ENCODE measurements at regions not wholly inside any gene's neighbourhood (a gene's known extent, or its start where the extent isn't known, plus 50 kb on each side); places are given as distances from the start of the nearest gene placed in this dataset.

GRCh38 chr14:65878586-65878985 is 466.1 kb downstream of the FUT8 start:
- ATAC-seq: no peak
- TF ChIP-seq OSR1 (CRISPR knock-in tag; IDR thresholded peaks at IDR 0.05): no peak
- TF ChIP-seq ISL1 (CRISPR knock-in tag; IDR thresholded peaks at IDR 0.05): no peak
- no peak for TF ChIP-seq GLIS3 (CRISPR knock-in tag; IDR thresholded peaks at IDR 0.05)
- no peak for TF ChIP-seq CSRNP3 (CRISPR knock-in tag; IDR thresholded peaks at IDR 0.05)
- no peak for TF ChIP-seq TSHZ2 (CRISPR knock-in tag; IDR thresholded peaks at IDR 0.05)
- TF ChIP-seq CSDC2 (CRISPR knock-in tag; IDR thresholded peaks at IDR 0.05): no peak
- TF ChIP-seq TCF4 (CRISPR knock-in tag; IDR thresholded peaks at IDR 0.05; ENCODE audit: borderline replicate concordance): no peak

GRCh38 chr14:65879248-65880009 is 466.9 kb downstream of the FUT8 start:
- no peak for TF ChIP-seq PPARA (CRISPR knock-in tag; IDR thresholded peaks at IDR 0.05; ENCODE audit: borderline replicate concordance)
- TF ChIP-seq ZNF70 (CRISPR knock-in tag; IDR thresholded peaks at IDR 0.05): no peak
- no peak for TF ChIP-seq PATZ1 (CRISPR knock-in tag; IDR thresholded peaks at IDR 0.05; ENCODE audit: borderline replicate concordance)
- TF ChIP-seq ESRRG (CRISPR knock-in tag; IDR thresholded peaks at IDR 0.05): no peak
- TF ChIP-seq OSR1 (CRISPR knock-in tag; IDR thresholded peaks at IDR 0.05): no peak
- no peak for ATAC-seq

- TF ChIP-seq ZNF70 (CRISPR knock-in tag; IDR thresholded peaks at IDR 0.05): no peak
- no peak for TF ChIP-seq TSHZ2 (CRISPR knock-in tag; IDR thresholded peaks at IDR 0.05)
- TF ChIP-seq PPARA (CRISPR knock-in tag; IDR thresholded peaks at IDR 0.05; ENCODE audit: borderline replicate concordance): no peak
- no peak for TF ChIP-seq TCF4 (CRISPR knock-in tag; IDR thresholded peaks at IDR 0.05; ENCODE audit: borderline replicate concordance)
- no peak for TF ChIP-seq RARB (CRISPR knock-in tag; IDR thresholded peaks at IDR 0.05)
- no peak for TF ChIP-seq ZC3H10 (CRISPR knock-in tag; IDR thresholded peaks at IDR 0.05)
- no peak for TF ChIP-seq ISL1 (CRISPR knock-in tag; IDR thresholded peaks at IDR 0.05)
- no peak for TF ChIP-seq ZNF8 (CRISPR knock-in tag; IDR thresholded peaks at IDR 0.05)
- no peak for ATAC-seq
Measured at GRCh38 chr14:65880507-65880906, 468.0 kb downstream of the FUT8 start.

- ATAC-seq: no peak
- no peak for TF ChIP-seq RARB (CRISPR knock-in tag; IDR thresholded peaks at IDR 0.05)
- TF ChIP-seq BACH2 (CRISPR knock-in tag; IDR thresholded peaks at IDR 0.05; ENCODE audit: borderline replicate concordance): no peak
- no peak for TF ChIP-seq ZFP3 (CRISPR knock-in tag; IDR thresholded peaks at IDR 0.05)
- TF ChIP-seq SNAI2 (CRISPR knock-in tag; IDR thresholded peaks at IDR 0.05): no peak
- TF ChIP-seq CSRNP3 (CRISPR knock-in tag; IDR thresholded peaks at IDR 0.05): no peak
- no peak for TF ChIP-seq ZC3H10 (CRISPR knock-in tag; IDR thresholded peaks at IDR 0.05)
- no peak for TF ChIP-seq OSR1 (CRISPR knock-in tag; IDR thresholded peaks at IDR 0.05)
- TF ChIP-seq GLIS3 (CRISPR knock-in tag; IDR thresholded peaks at IDR 0.05): no peak
- TF ChIP-seq ZNF565 (CRISPR knock-in tag; conservative IDR thresholded peaks at IDR 0.05; ENCODE audit: low read depth): no peak
- no peak for TF ChIP-seq ZFP30 (CRISPR knock-in tag; IDR thresholded peaks at IDR 0.05)
- TF ChIP-seq ARNTL (CRISPR knock-in tag; IDR thresholded peaks at IDR 0.05; ENCODE audit: borderline replicate concordance, low read depth): no peak
- no peak for TF ChIP-seq POU6F1 (CRISPR knock-in tag; IDR thresholded peaks at IDR 0.05; ENCODE audit: borderline replicate concordance, low read depth)
- TF ChIP-seq PPARA (CRISPR knock-in tag; IDR thresholded peaks at IDR 0.05; ENCODE audit: borderline replicate concordance): no peak
- no peak for TF ChIP-seq ZNF70 (CRISPR knock-in tag; IDR thresholded peaks at IDR 0.05)
- no peak for TF ChIP-seq ISL1 (CRISPR knock-in tag; IDR thresholded peaks at IDR 0.05)
- TF ChIP-seq ZNF8 (CRISPR knock-in tag; IDR thresholded peaks at IDR 0.05): no peak
Measured at GRCh38 chr14:65881642-65882041, 469.1 kb downstream of the FUT8 start.

All from SK-N-SH treated with all-trans-retinoic acid at 6 μM for 48 hours (cell line).